Stimulated activated CD4-positive, alpha-beta T cell treated with anti-CD3 and anti-CD28 coated beads, Interleukin-1b, Interleukin-23, amount 100 ng/mL, for 24 hours (primary cell): ENCODE measurements at regions not wholly inside any gene's neighbourhood (a gene's known extent, or its start where the extent isn't known, plus 50 kb on each side); places are given as distances from the start of the nearest gene placed in this dataset.
"Not testable (repeated sequence)": the region's sequence is repeated elsewhere in the genome, so short reads cannot be mapped to it uniquely, and the experiment has no call there.

Source experiments
- DNase-seq, 4 experiments: peaks; one replicate each; pipeline ENCODE4 v3.0.0-alpha.2; 2020; ENCODE audit warnings: low read depth in 4 of 4, low spot score in 1 of 4

DNA sequence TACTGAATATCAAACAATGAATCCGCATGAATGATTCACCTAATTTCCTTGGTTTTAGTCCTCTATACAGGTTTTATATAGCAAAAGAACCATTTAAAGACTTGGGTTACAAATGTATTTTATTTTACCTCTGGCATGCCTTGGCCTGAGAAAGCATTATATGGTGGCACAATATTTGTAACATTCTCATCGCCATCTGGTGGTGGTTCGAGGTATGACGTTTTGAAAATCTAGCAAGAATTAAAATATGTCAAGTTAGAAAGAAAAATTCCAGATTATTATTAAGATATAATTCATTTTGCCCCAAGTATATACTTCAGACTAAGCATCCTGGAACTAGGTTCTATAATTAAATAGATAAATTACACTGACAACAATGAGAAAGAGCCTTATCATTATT lies 445.9 kb downstream of the ZNF33B start:
- DNase-seq = peak in 3 of 4 experiments; percentile 6 to 9 (median 8)

DNA sequence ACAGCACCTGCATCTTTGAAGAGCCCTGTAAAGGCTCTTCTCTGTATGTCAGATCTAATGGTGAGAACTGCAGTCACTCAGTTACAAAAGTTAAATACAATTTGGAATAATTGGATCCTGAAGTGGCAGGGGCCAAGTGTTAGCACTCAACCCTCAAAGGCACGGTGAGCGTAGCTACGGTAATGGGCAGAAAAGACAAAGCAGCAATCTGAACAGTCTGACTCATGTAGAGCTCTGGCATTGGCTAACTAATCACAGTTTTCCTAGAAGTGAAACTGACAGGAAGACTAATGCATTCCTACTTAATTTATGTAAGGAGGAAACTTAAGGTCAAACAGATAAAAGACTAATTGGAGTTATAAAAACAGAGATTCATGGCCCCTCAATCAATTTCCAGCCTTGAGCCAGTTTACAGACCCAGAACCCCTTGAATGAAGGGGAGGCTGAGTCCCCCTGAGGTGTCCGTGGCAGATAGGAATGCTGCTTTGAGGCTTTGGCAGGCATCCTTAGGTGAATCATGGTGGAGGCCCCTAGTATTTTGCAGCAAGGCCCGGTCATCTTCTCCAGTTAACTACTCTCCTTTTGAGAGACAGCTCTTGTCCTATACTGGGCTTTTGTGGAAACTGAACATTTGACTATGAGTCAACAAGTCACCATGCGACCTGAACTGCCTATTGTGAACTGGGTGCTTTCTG lies 450.7 kb downstream of the ZNF33B start:
- not testable (repeated sequence) for DNase-seq

DNA sequence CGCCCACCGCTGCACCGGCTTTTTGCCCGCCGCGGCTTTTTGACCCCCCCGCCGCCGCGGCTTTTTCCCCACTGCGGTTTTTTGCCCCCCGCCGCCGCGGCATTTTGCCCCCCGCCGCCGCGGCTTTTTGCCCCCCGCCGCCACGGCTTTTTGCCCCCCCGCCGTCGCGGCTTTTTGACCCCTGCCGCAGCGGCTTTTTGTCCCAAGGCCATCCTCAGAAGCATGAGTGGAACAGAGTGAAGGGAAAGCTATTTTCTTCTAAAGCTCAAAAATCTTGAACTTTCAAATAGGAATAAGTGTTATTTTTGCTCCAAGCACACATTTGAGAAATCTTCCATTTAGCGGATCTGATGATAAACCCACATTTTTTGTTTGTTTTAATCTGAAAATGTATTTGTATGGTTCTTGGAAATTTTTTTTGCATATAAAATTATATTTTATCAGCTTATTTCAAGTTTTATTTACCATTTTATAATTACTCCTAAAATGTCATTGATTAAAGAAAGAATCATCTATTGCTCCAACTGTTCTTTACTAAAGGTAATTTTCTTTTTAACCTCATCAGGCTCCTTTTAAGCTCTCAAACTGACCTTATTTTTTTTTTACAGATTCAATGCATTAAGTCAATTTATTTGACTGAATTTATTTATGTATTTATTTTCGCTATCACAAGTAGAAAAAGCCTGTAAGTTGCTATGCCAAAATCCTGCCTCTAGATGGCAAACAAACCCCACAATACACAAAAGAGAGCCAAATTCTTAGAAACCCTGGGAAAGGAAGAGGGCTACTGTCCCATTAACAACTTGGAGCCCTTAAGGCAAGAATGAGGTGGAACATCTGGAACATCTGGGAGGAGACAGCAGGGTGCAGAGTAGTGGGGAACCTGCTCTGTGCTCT lies 460.3 kb downstream of the ZNF33B start:
- DNase-seq = not testable (repeated sequence)

DNA sequence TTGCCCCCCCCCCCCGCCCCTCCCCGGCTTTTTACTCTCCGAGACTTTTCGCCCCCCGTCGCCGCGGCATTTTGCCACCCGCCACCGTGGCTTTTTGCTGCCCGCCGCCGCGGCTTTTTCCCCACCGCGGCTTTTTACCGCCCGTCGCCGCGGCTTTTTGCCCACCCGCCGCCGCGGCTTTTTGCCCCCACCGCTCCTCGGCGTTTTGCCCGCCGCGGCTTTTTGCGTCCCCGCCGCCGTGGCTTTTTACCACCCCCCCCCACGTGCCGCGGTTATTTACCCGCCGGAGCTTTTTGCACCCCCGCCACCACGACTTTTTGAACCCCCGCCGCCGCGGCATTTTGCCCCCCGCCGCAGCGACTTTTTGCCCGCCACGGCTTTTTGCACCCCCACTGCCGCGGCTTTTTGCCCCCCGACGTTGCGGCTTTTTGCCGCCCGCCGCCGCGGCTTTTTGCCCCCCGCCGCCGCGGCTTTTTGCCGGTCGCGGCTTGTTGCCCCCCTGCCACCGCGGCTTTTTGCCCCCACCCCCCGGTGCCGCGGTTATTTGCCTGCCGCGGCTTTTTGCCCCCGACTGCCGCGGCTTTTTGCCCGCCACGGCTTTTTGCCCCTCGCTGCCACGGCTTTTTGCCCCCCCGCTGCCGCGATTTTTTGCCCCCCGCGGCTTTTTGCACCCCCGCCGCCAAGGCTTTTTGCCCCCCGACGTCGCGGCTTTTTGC lies 461.1 kb downstream of the ZNF33B start:
- DNase-seq = no peak

DNA sequence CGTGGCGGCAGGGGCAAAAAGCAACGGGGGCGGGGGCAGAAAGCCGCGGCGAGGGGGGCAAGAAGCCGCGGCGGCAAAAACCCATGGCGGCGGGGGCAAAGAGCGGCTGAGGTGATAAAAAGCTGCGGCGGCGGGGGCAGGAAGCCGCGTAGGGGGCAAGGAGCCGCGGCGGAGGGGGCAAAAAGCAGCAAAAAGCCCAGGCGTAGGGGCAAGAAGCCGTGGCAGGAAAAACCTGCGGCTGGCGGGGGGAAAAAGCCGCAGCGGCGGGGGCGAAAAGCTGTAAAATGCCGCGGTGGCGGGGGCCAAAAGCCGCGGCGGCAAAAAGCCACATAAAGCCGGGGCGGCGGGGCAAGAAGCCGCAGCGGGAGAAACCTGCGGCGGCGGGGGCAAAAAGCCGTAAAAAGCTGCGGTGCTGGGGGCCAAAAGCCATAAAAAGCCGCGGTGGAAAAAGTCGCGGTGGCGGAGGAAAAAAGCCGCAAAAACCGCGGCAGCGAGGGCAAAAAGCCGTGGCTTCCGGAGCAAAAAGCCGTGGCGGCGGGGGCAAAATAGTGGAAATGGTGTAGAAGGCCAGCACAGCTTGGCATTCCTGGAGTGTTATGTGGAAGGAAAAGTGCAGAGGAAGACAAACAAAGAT lies 487.8 kb downstream of the ZNF33B start:
- DNase-seq = no peak

DNA sequence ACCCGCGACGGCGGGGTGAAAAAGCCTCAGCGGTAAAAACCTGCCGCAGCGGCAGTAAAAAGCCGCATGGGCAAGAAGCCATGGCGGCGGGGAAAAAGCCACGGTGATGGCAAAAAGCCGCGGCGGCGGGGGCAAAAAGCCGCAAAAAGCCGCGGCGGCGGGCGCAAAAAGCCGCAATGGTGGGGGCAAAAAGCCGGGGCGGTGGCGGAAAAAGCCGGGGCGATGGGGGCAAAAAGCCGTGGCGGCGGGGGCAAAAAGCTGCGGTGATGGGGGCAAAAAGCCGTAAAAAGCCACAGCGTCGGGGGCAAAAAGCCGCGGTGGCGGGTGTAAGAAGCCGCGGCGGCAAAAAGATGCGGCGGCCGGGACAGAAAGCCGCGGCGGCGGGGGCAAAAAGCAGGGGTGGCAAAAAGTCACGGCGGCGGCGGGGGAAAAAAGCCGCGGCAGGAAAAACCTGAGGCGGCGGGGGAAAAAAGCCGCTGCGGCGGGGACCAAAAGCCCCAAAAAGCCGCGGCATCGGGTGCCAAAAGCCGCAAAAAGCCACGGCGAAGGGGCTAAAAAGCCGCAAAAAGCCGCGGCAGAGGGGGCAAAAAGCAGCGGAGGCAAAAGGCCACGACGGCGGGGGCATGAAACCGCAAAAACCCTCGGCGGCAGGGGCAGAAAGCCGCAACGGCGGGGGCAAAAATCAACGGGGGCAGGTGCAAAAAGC lies 488.5 kb downstream of the ZNF33B start:
- DNase-seq = no peak

DNA sequence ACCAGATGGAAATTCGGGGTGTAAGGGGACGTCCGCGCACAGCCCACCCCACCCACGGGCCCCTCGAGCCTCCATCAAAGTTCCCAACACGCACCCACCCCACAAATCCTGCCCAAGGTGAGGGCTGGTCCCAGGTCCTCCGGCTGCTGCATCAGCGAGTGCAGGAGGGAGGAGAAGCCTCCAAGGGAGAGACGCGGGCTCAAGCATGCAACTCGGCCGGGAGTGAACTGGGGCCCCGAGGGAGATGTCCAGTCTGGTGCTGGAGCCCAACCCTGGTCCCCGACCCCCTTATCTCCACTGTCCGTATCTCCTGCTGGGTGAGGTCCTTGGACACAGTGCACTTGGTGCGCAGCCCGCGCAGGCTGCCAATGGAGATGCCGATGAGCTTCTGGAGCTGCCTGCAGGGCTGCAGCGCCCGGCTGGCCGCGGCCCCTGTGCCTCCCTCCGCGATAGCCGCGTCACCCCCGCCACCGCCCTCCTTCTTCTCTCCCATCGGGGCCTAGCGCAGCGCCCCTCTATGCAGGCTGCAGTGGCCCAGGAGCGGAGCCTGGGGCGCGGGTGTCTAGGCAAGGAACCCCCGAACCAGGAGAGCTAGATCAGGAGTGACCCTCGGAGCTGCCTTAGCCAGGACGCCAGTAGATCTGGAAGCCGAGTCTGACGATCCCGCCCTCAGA lies 489.2 kb downstream of the ZNF33B start:
- DNase-seq = no peak

DNA sequence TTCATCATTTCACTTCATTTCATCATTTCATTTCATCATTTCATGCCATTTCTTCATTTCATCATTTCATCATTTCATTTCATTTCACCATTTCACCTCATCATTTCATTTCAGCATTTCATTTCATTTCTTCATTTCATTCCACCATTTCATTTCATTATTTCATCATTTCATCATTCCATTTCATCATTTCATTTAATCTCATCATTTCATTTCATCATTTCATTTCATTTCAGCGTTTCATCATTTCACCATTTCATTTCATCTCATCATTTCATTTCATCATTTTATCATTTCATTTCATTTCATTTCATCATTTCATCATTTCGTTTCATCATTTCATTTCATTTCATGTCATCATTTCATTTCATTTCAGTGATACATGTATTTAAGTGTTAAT lies 492.2 kb downstream of the ZNF33B start:
- not testable (repeated sequence) for DNase-seq

DNA sequence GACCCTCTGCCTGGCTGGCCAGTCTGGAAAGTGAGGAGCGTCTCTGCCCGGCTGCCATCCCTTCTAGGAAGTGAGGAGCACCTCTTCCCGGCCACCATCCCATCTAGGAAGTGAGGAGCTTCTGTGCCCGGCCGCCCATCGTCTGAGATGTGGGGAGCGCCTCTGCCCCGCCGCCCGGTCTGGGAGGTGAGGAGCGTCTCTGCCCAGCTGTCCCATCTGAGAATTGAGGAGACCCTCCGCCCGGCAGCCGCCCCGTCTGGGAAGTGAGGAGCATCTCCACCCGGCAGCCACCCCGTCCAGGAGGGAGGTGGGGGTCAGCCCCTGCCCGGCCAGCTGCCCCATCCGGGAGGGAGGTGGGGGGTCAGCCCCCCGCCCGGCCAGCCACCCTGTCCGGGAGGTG lies 500.3 kb downstream of the ZNF33B start:
- not testable (repeated sequence) for DNase-seq

DNA sequence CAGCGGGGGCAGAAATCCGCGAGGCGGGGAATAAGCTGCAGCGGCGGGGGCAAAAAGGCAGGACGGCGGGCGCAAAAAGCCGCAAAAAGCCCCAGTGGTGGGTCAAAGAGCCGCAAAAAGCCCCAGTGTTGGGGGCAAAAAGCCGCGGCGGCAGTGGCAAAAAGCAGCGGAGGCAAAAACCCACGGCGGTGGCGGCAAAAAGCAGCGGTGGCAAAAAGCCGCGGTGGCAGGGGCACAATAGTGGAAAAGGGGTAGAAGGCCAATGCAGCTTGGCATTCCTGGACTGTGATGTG lies 525.3 kb downstream of the ZNF33B start:
- DNase-seq = no peak

DNA sequence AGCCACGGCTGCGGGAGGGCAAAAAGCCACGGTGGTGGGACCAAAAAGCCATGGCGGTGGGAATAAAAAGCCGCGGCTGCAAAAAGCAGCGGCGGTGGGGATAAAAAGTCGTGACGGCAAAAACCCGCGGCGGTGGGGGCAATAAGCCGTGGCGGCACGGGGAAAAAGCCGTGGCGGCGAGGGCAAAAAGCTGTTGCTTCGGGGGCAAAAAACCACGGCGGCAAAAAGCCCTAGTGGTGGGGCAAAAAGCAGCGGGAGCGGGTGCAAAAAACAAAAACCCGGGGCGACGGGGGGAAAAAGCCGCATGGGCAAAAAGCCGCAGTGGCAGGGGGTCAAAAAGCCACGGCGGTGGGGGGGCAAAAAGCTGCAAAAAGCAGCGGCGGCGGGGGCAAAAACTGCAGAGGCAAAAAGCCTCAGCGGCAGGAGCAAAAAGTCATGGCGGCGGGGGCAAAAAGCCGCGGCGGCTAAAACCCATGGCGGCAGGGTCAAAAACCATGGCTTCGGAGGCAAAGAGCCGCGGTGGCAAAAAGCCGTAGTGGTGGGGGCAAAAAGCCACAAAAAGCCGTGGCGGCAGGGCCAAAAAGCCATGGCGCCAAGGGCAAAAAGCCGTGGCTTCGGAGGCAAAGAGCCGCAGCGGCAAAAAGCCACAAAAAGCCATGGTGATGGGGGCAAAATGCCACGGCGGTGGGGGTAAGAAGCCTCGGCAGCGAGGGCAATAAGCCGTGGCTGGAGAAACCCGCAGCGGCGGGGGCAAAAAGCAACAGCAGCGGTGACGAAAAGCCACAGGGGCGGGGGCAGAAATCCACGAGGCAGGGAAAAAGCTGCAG lies 525.8 kb downstream of the ZNF33B start:
- no peak for DNase-seq

DNA sequence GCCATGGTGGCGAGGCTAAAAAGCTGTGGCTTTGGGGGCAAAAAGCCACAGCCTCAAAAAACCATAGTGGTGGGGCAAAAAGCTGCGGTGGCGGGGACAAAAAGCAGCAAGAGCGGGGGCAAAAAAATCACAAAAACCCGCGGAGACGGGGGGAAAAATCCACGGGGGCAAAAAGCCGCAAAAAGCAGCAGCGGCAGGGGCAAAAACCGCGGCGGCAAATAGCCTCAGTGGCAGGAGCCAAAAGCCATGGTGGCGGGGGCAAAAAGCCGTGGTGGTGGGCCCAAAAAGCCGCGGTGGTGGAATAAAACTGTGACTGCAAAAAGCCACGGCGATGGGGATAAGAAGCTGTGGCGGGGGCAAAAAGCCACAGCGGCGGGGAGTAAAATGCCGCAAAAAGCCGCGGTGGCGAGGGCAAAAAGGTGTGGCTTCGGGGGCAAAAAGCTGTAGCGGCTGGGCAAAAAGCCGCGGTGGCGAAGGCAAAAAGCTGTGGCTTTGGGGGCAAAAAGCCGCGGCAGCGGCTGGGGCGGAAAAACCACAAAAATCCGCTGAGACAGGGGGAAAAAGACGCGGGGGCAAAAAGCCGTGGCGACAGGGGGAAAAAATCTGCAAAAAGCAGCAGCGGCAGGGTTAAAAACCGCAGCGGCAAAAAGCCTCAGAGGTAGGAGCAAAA lies 526.6 kb downstream of the ZNF33B start:
- no peak for DNase-seq

DNA sequence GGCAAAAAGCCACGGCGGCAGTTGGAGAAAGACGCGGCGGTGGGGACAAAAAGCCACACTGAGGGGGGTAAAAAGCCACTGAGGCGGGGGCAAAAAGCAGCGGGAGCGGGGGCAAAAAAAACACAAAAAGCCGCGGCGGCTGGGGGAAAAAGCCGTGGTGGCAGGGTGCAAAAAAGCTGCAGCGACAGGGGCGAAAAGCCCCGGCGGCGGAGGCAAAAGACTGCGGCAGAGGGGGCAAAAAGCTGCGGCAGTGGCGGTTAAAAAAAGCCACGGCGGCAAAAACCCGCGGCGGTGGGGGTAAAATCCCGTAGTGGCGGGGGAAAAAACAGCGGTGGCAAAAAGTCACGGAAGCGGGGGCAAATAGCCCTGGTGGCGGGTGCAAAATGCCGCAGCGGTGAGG lies 527.3 kb downstream of the ZNF33B start:
- no peak for DNase-seq
